Astrocyte (in vitro differentiated cells and primary cell): ENCODE measurements at regions not wholly inside any gene's neighbourhood (a gene's known extent, or its start where the extent isn't known, plus 50 kb on each side); places are given as distances from the start of the nearest gene placed in this dataset.

Experiments used
- DNase-seq: peaks from one replicate; pipeline ENCODE4 v3.0.0-alpha.2; 2010; ENCODE audit warnings: low read depth
- FAIRE-seq: peaks from 2 replicates; lab custom pipeline; 2011; peaks lifted over from hg19 to GRCh38; lab: Jason Lieb, UNC
- H2AFZ ChIP-seq: 2 replicates; pipeline ENCODE4 v1.6.0; 2012; ENCODE audit warnings: low read depth, low read length, inconsistent platforms
- H3K27ac ChIP-seq: 2 replicates; pipeline ENCODE4 v1.5.1; 2011; ENCODE audit warnings: low read depth, low read length, inconsistent platforms
- H3K27me3 ChIP-seq: 2 replicates; pipeline ENCODE4 v1.6.0; 2011; ENCODE audit warnings: low read length, inconsistent platforms; ENCODE audit not compliant: insufficient read depth
- H3K36me3 ChIP-seq: 2 replicates; pipeline ENCODE4 v1.5.1; 2011; ENCODE audit warnings: low read length, inconsistent platforms; ENCODE audit not compliant: insufficient read depth
- H3K4me1 ChIP-seq: 2 replicates; pipeline ENCODE4 v1.5.1; 2011; ENCODE audit warnings: low read length, inconsistent platforms; ENCODE audit not compliant: insufficient read depth
- H3K4me2 ChIP-seq: 2 replicates; pipeline ENCODE4 v1.6.0; 2012; ENCODE audit warnings: low read length, inconsistent platforms
- H3K4me3 ChIP-seq: 2 replicates; pipeline ENCODE4 v1.5.1; 2011; ENCODE audit warnings: low read depth, mild to moderate bottlenecking, low read length, inconsistent platforms; ENCODE audit not compliant: insufficient read depth
- H3K79me2 ChIP-seq: 2 replicates; pipeline ENCODE4 v1.6.0; 2012; ENCODE audit warnings: mild to moderate bottlenecking, low read length, inconsistent platforms; ENCODE audit not compliant: insufficient read depth
- H3K9ac ChIP-seq: 2 replicates; pipeline ENCODE4 v1.6.0; 2012; ENCODE audit warnings: mild to moderate bottlenecking, low read length, inconsistent platforms
- H3K9me3 ChIP-seq: 2 replicates; pipeline ENCODE4 v1.5.1; 2012; ENCODE audit warnings: low read depth, mild to moderate bottlenecking, low read length, inconsistent platforms; ENCODE audit not compliant: insufficient read depth
- H4K20me1 ChIP-seq: 2 replicates; pipeline ENCODE4 v1.6.0; 2012; ENCODE audit warnings: low read length, inconsistent platforms; ENCODE audit not compliant: insufficient read depth
- H3K27ac Mint-ChIP-seq: one replicate; pipeline ENCODE4 v1.8.0; 2021; ENCODE audit warnings: mild to moderate bottlenecking, mixed read lengths; ENCODE audit not compliant: unreplicated experiment
- H3K27me3 Mint-ChIP-seq: one replicate; pipeline ENCODE4 v1.8.0; 2021; ENCODE audit warnings: low read depth, mixed read lengths; ENCODE audit not compliant: unreplicated experiment
- H3K36me3 Mint-ChIP-seq: one replicate; pipeline ENCODE4 v1.8.0; 2021; ENCODE audit warnings: low read depth, mixed read lengths; ENCODE audit not compliant: unreplicated experiment
- H3K4me1 Mint-ChIP-seq: one replicate; pipeline ENCODE4 v1.8.0; 2021; ENCODE audit warnings: low read depth, mixed read lengths; ENCODE audit not compliant: unreplicated experiment
- H3K4me3 Mint-ChIP-seq: one replicate; pipeline ENCODE4 v1.8.0; 2021; ENCODE audit warnings: mild to moderate bottlenecking, moderate library complexity, mixed read lengths; ENCODE audit not compliant: unreplicated experiment
- H3K9me3 Mint-ChIP-seq: one replicate; pipeline ENCODE4 v1.8.0; 2021; ENCODE audit warnings: mild to moderate bottlenecking, mixed read lengths; ENCODE audit not compliant: unreplicated experiment
- EZH2 ChIP-seq: IDR thresholded peaks from 2 replicates; pipeline ENCODE4 v1.6.1; 2012; ENCODE audit warnings: mild to moderate bottlenecking, low read length, inconsistent platforms; ENCODE audit not compliant: insufficient read depth
- TF ChIP-seq, protein P1 (sequence below): IDR thresholded peaks from 2 replicates; pipeline ENCODE4 v1.5.1; 2011; ENCODE audit warnings: low read depth, mild to moderate bottlenecking, inconsistent platforms, low read length, moderate library complexity; ENCODE audit not compliant: insufficient read depth

DNA sequence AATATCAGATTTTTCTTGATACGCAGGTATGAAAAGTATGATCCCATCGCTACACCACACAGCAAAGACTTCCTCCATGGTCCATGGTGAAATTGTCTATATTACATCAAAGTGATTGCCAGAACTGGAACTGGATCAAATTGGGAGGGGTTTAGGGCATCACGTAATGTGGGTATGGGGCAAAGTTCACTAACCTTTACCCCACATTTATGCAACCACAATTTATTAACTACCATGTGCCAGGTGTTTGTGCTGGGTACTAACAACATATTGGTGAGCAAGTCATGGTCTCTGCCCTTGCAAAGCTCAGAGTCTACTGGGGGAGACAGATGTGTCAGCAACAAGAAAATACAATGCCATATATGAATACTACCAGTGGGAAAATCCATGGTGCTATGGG is 258.9 kb downstream of the SUDS3 start:
- no peak overlapping the region for H3K9ac ChIP-seq
- peaks cover 3% of the 10 kb centered on the region for H3K27me3 Mint-ChIP-seq
- no peak overlapping the region for H3K4me2 ChIP-seq
- no peaks in the 10 kb centered on the region for H3K4me1 ChIP-seq
- H3K9me3 ChIP-seq, result no peaks in the 10 kb centered on the region
- no peak overlapping the region for H3K4me3 ChIP-seq
- no peaks in the 10 kb centered on the region for H3K9me3 Mint-ChIP-seq
- H3K79me2 ChIP-seq, result no peaks in the 10 kb centered on the region
- no peaks in the 10 kb centered on the region for H3K4me1 Mint-ChIP-seq
- H3K36me3 ChIP-seq, result no peaks in the 10 kb centered on the region
- H2AFZ ChIP-seq, result no peak overlapping the region
- FAIRE-seq (no peak), DNase-seq (no peak)
- H3K4me3 Mint-ChIP-seq, result no peak overlapping the region
- H4K20me1 ChIP-seq, result no peaks in the 10 kb centered on the region
- no peaks in the 10 kb centered on the region for H3K36me3 Mint-ChIP-seq
- TF ChIP-seq EZH2, result no peak
- TF ChIP-seq, protein P1, sequence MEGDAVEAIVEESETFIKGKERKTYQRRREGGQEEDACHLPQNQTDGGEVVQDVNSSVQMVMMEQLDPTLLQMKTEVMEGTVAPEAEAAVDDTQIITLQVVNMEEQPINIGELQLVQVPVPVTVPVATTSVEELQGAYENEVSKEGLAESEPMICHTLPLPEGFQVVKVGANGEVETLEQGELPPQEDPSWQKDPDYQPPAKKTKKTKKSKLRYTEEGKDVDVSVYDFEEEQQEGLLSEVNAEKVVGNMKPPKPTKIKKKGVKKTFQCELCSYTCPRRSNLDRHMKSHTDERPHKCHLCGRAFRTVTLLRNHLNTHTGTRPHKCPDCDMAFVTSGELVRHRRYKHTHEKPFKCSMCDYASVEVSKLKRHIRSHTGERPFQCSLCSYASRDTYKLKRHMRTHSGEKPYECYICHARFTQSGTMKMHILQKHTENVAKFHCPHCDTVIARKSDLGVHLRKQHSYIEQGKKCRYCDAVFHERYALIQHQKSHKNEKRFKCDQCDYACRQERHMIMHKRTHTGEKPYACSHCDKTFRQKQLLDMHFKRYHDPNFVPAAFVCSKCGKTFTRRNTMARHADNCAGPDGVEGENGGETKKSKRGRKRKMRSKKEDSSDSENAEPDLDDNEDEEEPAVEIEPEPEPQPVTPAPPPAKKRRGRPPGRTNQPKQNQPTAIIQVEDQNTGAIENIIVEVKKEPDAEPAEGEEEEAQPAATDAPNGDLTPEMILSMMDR, result no peak
- H3K27me3 ChIP-seq, result no peaks in the 10 kb centered on the region
- no peak overlapping the region for H3K27ac Mint-ChIP-seq
- no peak overlapping the region for H3K27ac ChIP-seq

DNA sequence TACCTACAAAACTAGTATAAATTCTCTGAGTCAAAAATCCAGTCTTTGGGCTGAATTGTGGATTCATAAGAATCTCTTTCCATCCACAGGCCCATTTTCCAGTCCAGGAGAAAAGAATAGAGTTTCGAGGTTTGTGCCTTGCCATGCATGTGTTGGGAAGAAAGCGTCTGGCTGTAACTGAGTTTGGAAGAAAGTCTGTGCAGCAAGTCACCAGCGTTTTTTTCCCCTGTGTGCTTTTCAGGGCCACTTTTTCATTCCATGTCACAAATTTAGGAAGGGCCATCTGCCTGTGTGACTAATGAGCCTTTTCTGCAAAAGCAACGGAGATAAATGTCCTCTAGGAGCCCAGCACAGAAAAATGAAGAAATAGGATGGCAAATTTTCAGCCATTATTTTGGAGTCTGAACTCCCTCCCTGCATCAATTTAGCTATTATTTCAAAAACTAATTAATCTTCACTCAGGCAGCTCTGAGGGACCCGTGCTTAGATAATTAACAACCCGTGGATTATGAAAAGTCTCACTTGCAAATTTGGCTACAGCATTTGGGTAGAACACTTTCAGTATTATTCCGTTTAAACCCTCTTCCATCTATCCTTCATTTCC is 261.5 kb downstream of the SUDS3 start:
- Histone ChIP-seq H3K27ac (no peak overlapping the region), H3K79me2 (no peaks in the 10 kb centered on the region), H3K9ac (no peak overlapping the region), H3K9me3 (no peaks in the 10 kb centered on the region), H3K4me3 (no peak overlapping the region), H3K4me1 (no peaks in the 10 kb centered on the region), H4K20me1 (no peaks in the 10 kb centered on the region), H3K36me3 (no peaks in the 10 kb centered on the region), H3K4me2 (no peak overlapping the region), H3K27me3 (no peaks in the 10 kb centered on the region), H2AFZ (no peak overlapping the region)
- H3K4me1 Mint-ChIP-seq, result no peaks in the 10 kb centered on the region
- H3K27ac Mint-ChIP-seq, result no peak overlapping the region
- no peaks in the 10 kb centered on the region for H3K9me3 Mint-ChIP-seq
- H3K4me3 Mint-ChIP-seq, result no peak overlapping the region
- peaks cover 3% of the 10 kb centered on the region for H3K27me3 Mint-ChIP-seq
- FAIRE-seq (no peak), DNase-seq (no peak)
- no peaks in the 10 kb centered on the region for H3K36me3 Mint-ChIP-seq
- TF ChIP-seq, protein P1, result no peak
- no peak for TF ChIP-seq EZH2

DNA sequence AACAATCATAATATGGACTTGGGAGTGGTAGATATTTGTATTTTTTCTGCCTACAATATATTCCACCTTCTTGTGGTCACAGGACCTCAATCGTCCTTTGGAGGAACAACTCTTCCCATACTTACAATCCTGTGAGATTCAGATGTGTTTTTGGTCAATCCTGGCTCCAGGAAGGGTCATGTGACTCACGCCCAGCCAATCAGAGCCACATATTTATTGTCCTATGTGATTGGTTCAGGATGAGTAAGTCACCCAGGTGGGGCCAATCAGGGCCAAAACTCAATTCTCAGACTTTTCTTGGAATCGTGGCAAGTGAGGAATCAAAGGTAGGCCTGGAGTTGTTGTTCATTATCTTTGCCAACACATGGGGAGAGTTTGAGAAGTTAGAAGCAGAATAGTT is 264.9 kb downstream of the SUDS3 start:
- DNase-seq (no peak), FAIRE-seq (no peak)
- no peaks in the 10 kb centered on the region for H3K4me1 ChIP-seq
- Mint-ChIP-seq H3K9me3 (no peaks in the 10 kb centered on the region), H3K4me3 (no peak overlapping the region), H3K27me3 (peaks cover 3% of the 10 kb centered on the region), H3K27ac (no peak overlapping the region), H3K4me1 (no peaks in the 10 kb centered on the region), H3K36me3 (no peaks in the 10 kb centered on the region)
- H3K9me3 ChIP-seq, result peaks cover 2% of the 10 kb centered on the region
- TF ChIP-seq, protein P1, result no peak
- TF ChIP-seq EZH2, result no peak
- no peaks in the 10 kb centered on the region for H3K36me3 ChIP-seq
- no peak overlapping the region for H3K4me2 ChIP-seq
- no peak overlapping the region for H3K9ac ChIP-seq
- no peaks in the 10 kb centered on the region for H4K20me1 ChIP-seq
- H3K27me3 ChIP-seq, result no peaks in the 10 kb centered on the region
- H2AFZ ChIP-seq, result no peak overlapping the region
- no peak overlapping the region for H3K27ac ChIP-seq
- no peak overlapping the region for H3K4me3 ChIP-seq
- H3K79me2 ChIP-seq, result no peaks in the 10 kb centered on the region
